AG04450 (cell line): ENCODE measurements at regions not wholly inside any gene's neighbourhood (a gene's known extent, or its start where the extent isn't known, plus 50 kb on each side); places are given as distances from the start of the nearest gene placed in this dataset.

Experiments
- CTCF ChIA-PET: fragments of 300-600, 350-600 bp; formaldehyde crosslinking; extraction: SDS; loops from one replicate; lab custom pipeline; 2022; ENCODE audit warnings: antibody characterized with exemption, inconsistent platforms; lab: Charles Lee
- POLR2A ChIA-PET: fragments of 350-600 bp; formaldehyde crosslinking; extraction: SDS; loops from one replicate; lab custom pipeline; 2021; ENCODE audit warnings: antibody characterized with exemption, inconsistent platforms; lab: Yijun Ruan, JAX
- DNase-seq: peaks from one replicate; pipeline ENCODE4 v3.0.0-alpha.2; 2011; ENCODE audit warnings: low read depth, low spot score
- H3K27ac ChIP-seq: one replicate; pipeline ENCODE4 v1.5.1; 2012; ENCODE audit warnings: low read depth, low read length, control low read depth
- H3K27me3 ChIP-seq: one replicate; pipeline ENCODE4 v1.6.0; 2012; ENCODE audit warnings: low read length; ENCODE audit not compliant: control insufficient read depth, insufficient read depth
- H3K4me3 ChIP-seq: 2 replicates; pipeline ENCODE4 v1.5.1; 2011; ENCODE audit warnings: mild to moderate bottlenecking, low read depth, low read length, control low read depth
- H3K9me3 ChIP-seq: 2 replicates; pipeline ENCODE4 v1.5.1; 2012; ENCODE audit warnings: low read length; ENCODE audit not compliant: control insufficient read depth, insufficient read depth
- CTCF ChIP-seq: IDR thresholded peaks from 2 replicates; pipeline ENCODE4 v1.5.1; 2011; ENCODE audit warnings: low read depth, low read length, control low read depth, inconsistent platforms

GRCh38 chr15:92268900-92269299 is 124.8 kb upstream of the ST8SIA2 start:
- DNase-seq, result no peak
- H3K4me3 ChIP-seq, result no peak overlapping the region
- H3K27ac ChIP-seq, result no peak overlapping the region
- no peaks in the 10 kb centered on the region for H3K27me3 ChIP-seq
- POLR2A ChIA-PET, result interaction anchor here (0.7 kb wide), 1 partner anchor 351 kb away, joined by 4 read pairs; no protein-coding TSS in a partner anchor
- no peaks in the 10 kb centered on the region; the same call in 1 of the 2 replicates for H3K9me3 ChIP-seq
- TF ChIP-seq CTCF, result no peak
- CTCF ChIA-PET, result no interaction called here

GRCh38 chr15:92271179-92271578 is 122.5 kb upstream of the ST8SIA2 start:
- no peak for TF ChIP-seq CTCF
- no peaks in the 10 kb centered on the region for H3K27me3 ChIP-seq
- no peaks in the 10 kb centered on the region for H3K9me3 ChIP-seq
- POLR2A ChIA-PET, result no interaction called here
- no peak overlapping the region for H3K4me3 ChIP-seq
- CTCF ChIA-PET, result no interaction called here
- no peak overlapping the region for H3K27ac ChIP-seq
- DNase-seq, result no peak

- CTCF ChIA-PET, result no interaction called here
- no peaks in the 10 kb centered on the region for H3K27me3 ChIP-seq
- H3K4me3 ChIP-seq, result no peak overlapping the region
- TF ChIP-seq CTCF, result no peak
- POLR2A ChIA-PET, result no interaction called here
- no peaks in the 10 kb centered on the region for H3K9me3 ChIP-seq
- DNase-seq, result no peak
- no peak overlapping the region for H3K27ac ChIP-seq
Observed at GRCh38 chr15:92272106-92272505, 121.6 kb upstream of the ST8SIA2 start.

GRCh38 chr15:92273286-92273685 is 120.4 kb upstream of the ST8SIA2 start:
- no peak for DNase-seq
- H3K27ac ChIP-seq, result no peak overlapping the region
- CTCF ChIA-PET, result no interaction called here
- H3K27me3 ChIP-seq, result no peaks in the 10 kb centered on the region
- no peak overlapping the region for H3K4me3 ChIP-seq
- no peak for TF ChIP-seq CTCF
- POLR2A ChIA-PET, result no interaction called here
- no peaks in the 10 kb centered on the region for H3K9me3 ChIP-seq

- no peak for TF ChIP-seq CTCF
- POLR2A ChIA-PET, result no interaction called here
- CTCF ChIA-PET, result no interaction called here
Observed at GRCh38 chr15:92273723-92274122, 120.0 kb upstream of the ST8SIA2 start.

More at GRCh38 chr15:92273723-92274122, 120.0 kb upstream of the ST8SIA2 start:
- DNase-seq, result no peak
- H3K9me3 ChIP-seq, result no peaks in the 10 kb centered on the region
- H3K4me3 ChIP-seq, result no peak overlapping the region
- no peaks in the 10 kb centered on the region for H3K27me3 ChIP-seq
- no peak overlapping the region for H3K27ac ChIP-seq
